C4-2B (cell line): ENCODE measurements at regions not wholly inside any gene's neighbourhood (a gene's known extent, or its start where the extent isn't known, plus 50 kb on each side); places are given as distances from the start of the nearest gene placed in this dataset.

ENCODE experiments used
- CTCF ChIP-seq: fragments of 450-650 bp; conservative IDR thresholded peaks from 2 replicates; pipeline ENCODE4 v1.5.1; 2017; ENCODE audit warnings: mild to moderate bottlenecking
- ZFX ChIP-seq: fragments of 450-650 bp; IDR thresholded peaks from 2 replicates; pipeline ENCODE4 v1.6.1; 2017

GRCh38 chr15:38071211-38071972, 137.0 kb downstream of the TMCO5A start:
- TF ChIP-seq CTCF (no peak), ZFX (no peak)
